GM23248 (cell line): ENCODE measurements at regions not wholly inside any gene's neighbourhood (a gene's known extent, or its start where the extent isn't known, plus 50 kb on each side); places are given as distances from the start of the nearest gene placed in this dataset.

Experiments
- DNase-seq: peaks from one replicate; pipeline ENCODE4 v3.0.0-alpha.2; 2015
- H2AFZ ChIP-seq: fragments of 200-600 bp; sonication (generic); 2 replicates; pipeline ENCODE4 v1.6.1; 2016; ENCODE audit warnings: antibody characterized with exemption
- H3F3A ChIP-seq: fragments of 200-600 bp; sonication (generic); 2 replicates; pipeline ENCODE4 v1.6.1; 2016; ENCODE audit warnings: mild to moderate bottlenecking, antibody characterized with exemption, mixed run types; ENCODE audit not compliant: insufficient read depth
- H3K27ac ChIP-seq: fragments of 200-600 bp; sonication (generic); 2 replicates; pipeline ENCODE4 v1.5.1; 2016; ENCODE audit warnings: mild to moderate bottlenecking
- H3K27me3 ChIP-seq: fragments of 200-600 bp; sonication (generic); replicated peaks from 2 replicates; pipeline ENCODE4 v1.6.1; 2016; ENCODE audit warnings: mild to moderate bottlenecking; ENCODE audit not compliant: insufficient read depth
- H3K36me3 ChIP-seq: fragments of 200-600 bp; sonication (generic); 2 replicates; pipeline ENCODE4 v1.6.1; 2016; ENCODE audit warnings: low read depth, mild to moderate bottlenecking
- H3K4me1 ChIP-seq: fragments of 200-600 bp; sonication (generic); 2 replicates; pipeline ENCODE4 v1.6.1; 2016; ENCODE audit warnings: mild to moderate bottlenecking; ENCODE audit not compliant: insufficient read depth
- H3K4me2 ChIP-seq: fragments of 200-600 bp; sonication (generic); one replicate; pipeline ENCODE4 v1.6.1; 2016; ENCODE audit warnings: mild to moderate bottlenecking; ENCODE audit not compliant: unreplicated experiment
- H3K4me3 ChIP-seq: fragments of 200-600 bp; sonication (generic); 2 replicates; pipeline ENCODE4 v1.5.1; 2016; ENCODE audit warnings: mild to moderate bottlenecking
- H3K79me2 ChIP-seq: fragments of 200-600 bp; sonication (generic); 2 replicates; pipeline ENCODE4 v1.6.1; 2016; ENCODE audit warnings: mild to moderate bottlenecking; ENCODE audit not compliant: insufficient read depth
- H3K9ac ChIP-seq: fragments of 200-600 bp; sonication (generic); 2 replicates; pipeline ENCODE4 v1.6.1; 2016; ENCODE audit warnings: mild to moderate bottlenecking
- H3K9me2 ChIP-seq: fragments of 200-600 bp; sonication (generic); 2 replicates; pipeline ENCODE4 v1.6.1; 2016; ENCODE audit warnings: mixed run types, mild to moderate bottlenecking, moderate library complexity; ENCODE audit not compliant: insufficient read depth
- H3K9me3 ChIP-seq: fragments of 200-600 bp; sonication (generic); one replicate; pipeline ENCODE4 v1.6.1; 2017; ENCODE audit warnings: low read depth
- H4K20me1 ChIP-seq: fragments of 200-600 bp; sonication (generic); 2 replicates; pipeline ENCODE4 v1.6.0; 2016; ENCODE audit not compliant: insufficient read depth
- EZH2 ChIP-seq: fragments of 200-600 bp; sonication (generic); IDR thresholded peaks from 2 replicates; pipeline ENCODE4 v1.6.1; 2018; ENCODE audit warnings: antibody characterized with exemption, mild to moderate bottlenecking; ENCODE audit not compliant: insufficient read depth, poor library complexity, severe bottlenecking
- EZH2phosphoT487 ChIP-seq: fragments of 200-600 bp; sonication (generic); IDR thresholded peaks from 2 replicates; pipeline ENCODE4 v1.6.1; 2018; ENCODE audit warnings: antibody characterized with exemption, moderate library complexity, mild to moderate bottlenecking, low read depth; ENCODE audit not compliant: insufficient read depth
- WGBS, 2 experiments: methylation state at CpG; one replicate each; pipeline ENCODE4 v1.1.6; 2015 to 2017; ENCODE audit warnings: low lambda C conversion rate in 2 of 2, low coverage in 1 of 2; ENCODE audit errors: missing lambda C conversion rate in 2 of 2; 5-methylcytosine and 5-hydroxymethylcytosine counted together
- in situ Hi-C: fragments of 300-500 bp; cut with MboI; formaldehyde crosslinking; loops from 2 replicates; pipeline ENCODE4 v1.15.0; 2020

GRCh38 chr15:59817834-59818233, 128.7 kb upstream of the BNIP2 start:
- H3K27ac ChIP-seq = no peak overlapping the region
- H2AFZ ChIP-seq = no peak overlapping the region
- 29 to 32% methylated on average over 5 of the region's 5 CpGs for WGBS, 2 experiments
- no peak overlapping the region for H3K4me3 ChIP-seq
- in situ Hi-C loops = no loop called here
- no peak for DNase-seq
- H3K9me3 ChIP-seq = no peaks in the 10 kb centered on the region
- H3K79me2 ChIP-seq = no peaks in the 10 kb centered on the region
- no peaks in the 10 kb centered on the region for H3K36me3 ChIP-seq
- no peaks in the 10 kb centered on the region for H3K9me2 ChIP-seq
- no peaks in the 10 kb centered on the region for H3K4me1 ChIP-seq
- H3K27me3 ChIP-seq = peaks cover 6% of the 10 kb centered on the region; the same call in 1 of the 2 replicates
- H3F3A ChIP-seq = no peaks in the 10 kb centered on the region
- no peak overlapping the region for H3K9ac ChIP-seq
- H3K4me2 ChIP-seq = no peak overlapping the region
- no peaks in the 10 kb centered on the region for H4K20me1 ChIP-seq
- TF ChIP-seq EZH2 = no peak
- no peak for TF ChIP-seq EZH2phosphoT487

- no peaks in the 10 kb centered on the region for H3K9me2 ChIP-seq
- peaks cover 6% of the 10 kb centered on the region; the same call in 1 of the 2 replicates for H3K27me3 ChIP-seq
- H4K20me1 ChIP-seq = no peaks in the 10 kb centered on the region
- H3F3A ChIP-seq = no peaks in the 10 kb centered on the region
- in situ Hi-C loops = no loop called here
- no peak overlapping the region for H3K4me3 ChIP-seq
- DNase-seq = no peak
- no peak overlapping the region for H2AFZ ChIP-seq
- no peaks in the 10 kb centered on the region for H3K36me3 ChIP-seq
- H3K4me2 ChIP-seq = no peak overlapping the region
- H3K4me1 ChIP-seq = no peaks in the 10 kb centered on the region
- TF ChIP-seq EZH2phosphoT487 (no peak), EZH2 (no peak)
- H3K27ac ChIP-seq = no peak overlapping the region
- H3K79me2 ChIP-seq = no peaks in the 10 kb centered on the region
- H3K9me3 ChIP-seq = no peaks in the 10 kb centered on the region
- WGBS, 2 experiments = 25 to 47% methylated on average over 1 of the region's 1 CpG
- no peak overlapping the region for H3K9ac ChIP-seq
Observed at GRCh38 chr15:59817053-59817452, 127.9 kb upstream of the BNIP2 start.

- Histone ChIP-seq H3K36me3 (no peaks in the 10 kb centered on the region), H3K79me2 (no peaks in the 10 kb centered on the region)
- 30 to 41% methylated on average over 8 of the region's 8 CpGs for WGBS, 2 experiments
Observed at GRCh38 chr15:59814409-59814808, 125.3 kb upstream of the BNIP2 start.

GRCh38 chr15:59812889-59813288, 123.8 kb upstream of the BNIP2 start:
- Histone ChIP-seq H3F3A (no peaks in the 10 kb centered on the region), H3K9me2 (no peaks in the 10 kb centered on the region), H3K27ac (no peak overlapping the region), H3K4me2 (no peak overlapping the region), H3K9me3 (no peaks in the 10 kb centered on the region), H2AFZ (no peak overlapping the region), H3K9ac (no peak overlapping the region), H3K27me3 (peaks cover 6% of the 10 kb centered on the region; the same call in 1 of the 2 replicates), H3K79me2 (no peaks in the 10 kb centered on the region), H3K4me1 (no peaks in the 10 kb centered on the region), H3K36me3 (no peaks in the 10 kb centered on the region), H3K4me3 (no peak overlapping the region), H4K20me1 (no peaks in the 10 kb centered on the region)
- TF ChIP-seq EZH2phosphoT487 (no peak), EZH2 (no peak)
- DNase-seq = no peak
- WGBS, 2 experiments = 13 to 17% methylated on average over 1 of the region's 1 CpG
- in situ Hi-C loops = no loop called here

More at GRCh38 chr15:59814409-59814808, 125.3 kb upstream of the BNIP2 start:
- no peaks in the 10 kb centered on the region for H3K9me2 ChIP-seq
- no peaks in the 10 kb centered on the region for H3F3A ChIP-seq
- no peaks in the 10 kb centered on the region for H3K9me3 ChIP-seq
- H2AFZ ChIP-seq = no peak overlapping the region
- no peak overlapping the region for H3K27ac ChIP-seq
- in situ Hi-C loops = no loop called here
- TF ChIP-seq EZH2 = no peak
- TF ChIP-seq EZH2phosphoT487 = no peak
- H3K27me3 ChIP-seq = peaks cover 6% of the 10 kb centered on the region; the same call in 1 of the 2 replicates
- no peaks in the 10 kb centered on the region for H3K4me1 ChIP-seq
- H3K9ac ChIP-seq = no peak overlapping the region
- no peak overlapping the region for H3K4me3 ChIP-seq
- H4K20me1 ChIP-seq = no peaks in the 10 kb centered on the region
- H3K4me2 ChIP-seq = no peak overlapping the region
- DNase-seq = no peak
